ENCODE measurements at regions not wholly inside any gene's neighbourhood (a gene's known extent, or its start where the extent isn't known, plus 50 kb on each side); places are given as distances from the start of the nearest gene placed in this dataset.

DNA sequence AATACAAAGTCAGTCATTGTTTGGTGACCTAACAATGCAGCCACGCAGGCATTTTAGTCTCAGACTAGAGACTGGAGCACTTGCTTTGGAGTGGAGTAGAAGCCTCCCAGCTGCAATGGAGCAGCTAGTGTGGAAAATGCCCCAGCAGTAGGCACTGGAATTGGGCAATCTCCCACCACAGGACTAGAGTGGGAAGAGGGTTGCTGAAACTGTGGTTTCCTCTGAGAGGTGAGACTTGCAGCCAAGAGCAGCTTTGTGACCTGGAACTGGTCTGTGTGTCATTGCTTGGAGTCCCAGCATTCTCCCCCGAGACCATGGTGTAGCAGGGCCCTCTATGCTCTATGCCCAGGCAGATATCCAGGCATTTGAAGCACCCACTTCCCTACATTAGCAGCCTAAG is 556.3 kb downstream of the UQCRFS1 start:
- TF ChIP-seq, protein P1, sequence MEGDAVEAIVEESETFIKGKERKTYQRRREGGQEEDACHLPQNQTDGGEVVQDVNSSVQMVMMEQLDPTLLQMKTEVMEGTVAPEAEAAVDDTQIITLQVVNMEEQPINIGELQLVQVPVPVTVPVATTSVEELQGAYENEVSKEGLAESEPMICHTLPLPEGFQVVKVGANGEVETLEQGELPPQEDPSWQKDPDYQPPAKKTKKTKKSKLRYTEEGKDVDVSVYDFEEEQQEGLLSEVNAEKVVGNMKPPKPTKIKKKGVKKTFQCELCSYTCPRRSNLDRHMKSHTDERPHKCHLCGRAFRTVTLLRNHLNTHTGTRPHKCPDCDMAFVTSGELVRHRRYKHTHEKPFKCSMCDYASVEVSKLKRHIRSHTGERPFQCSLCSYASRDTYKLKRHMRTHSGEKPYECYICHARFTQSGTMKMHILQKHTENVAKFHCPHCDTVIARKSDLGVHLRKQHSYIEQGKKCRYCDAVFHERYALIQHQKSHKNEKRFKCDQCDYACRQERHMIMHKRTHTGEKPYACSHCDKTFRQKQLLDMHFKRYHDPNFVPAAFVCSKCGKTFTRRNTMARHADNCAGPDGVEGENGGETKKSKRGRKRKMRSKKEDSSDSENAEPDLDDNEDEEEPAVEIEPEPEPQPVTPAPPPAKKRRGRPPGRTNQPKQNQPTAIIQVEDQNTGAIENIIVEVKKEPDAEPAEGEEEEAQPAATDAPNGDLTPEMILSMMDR (IDR thresholded peaks at IDR 0.05): no peak
- no peak for TF ChIP-seq POLR2A (IDR thresholded peaks at IDR 0.05)
